IMR-90 (cell line): ENCODE measurements at regions not wholly inside any gene's neighbourhood (a gene's known extent, or its start where the extent isn't known, plus 50 kb on each side); places are given as distances from the start of the nearest gene placed in this dataset.

Source experiments
- MXI1 ChIP-seq: IDR thresholded peaks from 2 replicates; pipeline ENCODE4 v1.6.1; 2012; ENCODE audit warnings: low read depth, mild to moderate bottlenecking, low read length, moderate library complexity, borderline replicate concordance
- POLR2A ChIP-seq: IDR thresholded peaks from 2 replicates; pipeline ENCODE4 v1.6.1; 2012; ENCODE audit warnings: mild to moderate bottlenecking, low read depth, low read length
- TF ChIP-seq, protein P1 (sequence below): conservative IDR thresholded peaks from 2 replicates; pipeline ENCODE4 v1.5.1; 2012; ENCODE audit warnings: mild to moderate bottlenecking, low read depth, low read length, improper control_type of control experiment

DNA sequence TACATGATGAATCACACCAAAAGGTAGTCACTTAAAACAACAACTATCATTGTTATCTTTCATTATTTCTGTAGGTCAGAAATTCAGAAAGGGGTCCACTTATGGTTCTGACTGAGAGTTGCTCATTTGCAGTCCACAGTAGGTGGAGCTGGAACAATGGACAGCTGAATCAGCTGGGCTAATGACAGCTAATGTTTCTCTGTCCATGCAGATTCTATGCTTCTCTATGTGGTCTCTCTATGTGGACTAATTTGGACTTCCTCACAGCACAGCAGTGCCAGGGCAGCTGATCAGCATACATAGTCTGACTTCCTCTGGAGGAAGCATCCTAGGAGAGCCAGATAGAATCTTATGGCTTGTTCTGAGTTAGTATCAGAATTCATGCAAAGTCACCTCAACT lies 131.7 kb upstream of the INTU start:
- TF ChIP-seq, protein P1, sequence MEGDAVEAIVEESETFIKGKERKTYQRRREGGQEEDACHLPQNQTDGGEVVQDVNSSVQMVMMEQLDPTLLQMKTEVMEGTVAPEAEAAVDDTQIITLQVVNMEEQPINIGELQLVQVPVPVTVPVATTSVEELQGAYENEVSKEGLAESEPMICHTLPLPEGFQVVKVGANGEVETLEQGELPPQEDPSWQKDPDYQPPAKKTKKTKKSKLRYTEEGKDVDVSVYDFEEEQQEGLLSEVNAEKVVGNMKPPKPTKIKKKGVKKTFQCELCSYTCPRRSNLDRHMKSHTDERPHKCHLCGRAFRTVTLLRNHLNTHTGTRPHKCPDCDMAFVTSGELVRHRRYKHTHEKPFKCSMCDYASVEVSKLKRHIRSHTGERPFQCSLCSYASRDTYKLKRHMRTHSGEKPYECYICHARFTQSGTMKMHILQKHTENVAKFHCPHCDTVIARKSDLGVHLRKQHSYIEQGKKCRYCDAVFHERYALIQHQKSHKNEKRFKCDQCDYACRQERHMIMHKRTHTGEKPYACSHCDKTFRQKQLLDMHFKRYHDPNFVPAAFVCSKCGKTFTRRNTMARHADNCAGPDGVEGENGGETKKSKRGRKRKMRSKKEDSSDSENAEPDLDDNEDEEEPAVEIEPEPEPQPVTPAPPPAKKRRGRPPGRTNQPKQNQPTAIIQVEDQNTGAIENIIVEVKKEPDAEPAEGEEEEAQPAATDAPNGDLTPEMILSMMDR = 0 out of 2 replicates have a peak, but pooled peaks have one; percentile 8
- TF ChIP-seq POLR2A = no peak
- TF ChIP-seq MXI1 = no peak
